ENCODE measurements at regions not wholly inside any gene's neighbourhood (a gene's known extent, or its start where the extent isn't known, plus 50 kb on each side); places are given as distances from the start of the nearest gene placed in this dataset.

DNA sequence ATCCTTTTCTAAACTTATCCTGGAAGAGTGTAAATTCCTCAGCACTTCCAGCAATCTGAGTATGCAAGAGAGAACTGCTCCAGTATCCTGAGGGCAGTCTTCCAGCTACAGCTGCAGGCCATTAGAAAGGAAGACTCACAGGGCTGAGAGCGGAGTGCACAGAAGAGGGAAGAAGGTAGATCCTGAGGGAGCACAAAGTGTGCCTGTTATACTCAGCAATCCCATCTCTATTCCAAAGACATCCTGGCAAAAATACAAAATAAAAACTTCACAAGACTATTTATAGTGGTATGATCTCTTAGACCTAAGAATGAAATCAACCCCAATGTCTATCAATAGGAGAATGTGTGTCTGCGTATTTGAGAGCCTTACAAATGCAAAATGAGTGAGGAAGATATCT lies 292.0 kb downstream of the ZIC1 start:
- TF ChIP-seq, protein P1, sequence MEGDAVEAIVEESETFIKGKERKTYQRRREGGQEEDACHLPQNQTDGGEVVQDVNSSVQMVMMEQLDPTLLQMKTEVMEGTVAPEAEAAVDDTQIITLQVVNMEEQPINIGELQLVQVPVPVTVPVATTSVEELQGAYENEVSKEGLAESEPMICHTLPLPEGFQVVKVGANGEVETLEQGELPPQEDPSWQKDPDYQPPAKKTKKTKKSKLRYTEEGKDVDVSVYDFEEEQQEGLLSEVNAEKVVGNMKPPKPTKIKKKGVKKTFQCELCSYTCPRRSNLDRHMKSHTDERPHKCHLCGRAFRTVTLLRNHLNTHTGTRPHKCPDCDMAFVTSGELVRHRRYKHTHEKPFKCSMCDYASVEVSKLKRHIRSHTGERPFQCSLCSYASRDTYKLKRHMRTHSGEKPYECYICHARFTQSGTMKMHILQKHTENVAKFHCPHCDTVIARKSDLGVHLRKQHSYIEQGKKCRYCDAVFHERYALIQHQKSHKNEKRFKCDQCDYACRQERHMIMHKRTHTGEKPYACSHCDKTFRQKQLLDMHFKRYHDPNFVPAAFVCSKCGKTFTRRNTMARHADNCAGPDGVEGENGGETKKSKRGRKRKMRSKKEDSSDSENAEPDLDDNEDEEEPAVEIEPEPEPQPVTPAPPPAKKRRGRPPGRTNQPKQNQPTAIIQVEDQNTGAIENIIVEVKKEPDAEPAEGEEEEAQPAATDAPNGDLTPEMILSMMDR (IDR thresholded peaks at IDR 0.05), result no peak
- no peak for TF ChIP-seq POLR2A (IDR thresholded peaks at IDR 0.05)
